AG10803 (cell line): ENCODE measurements at regions not wholly inside any gene's neighbourhood (a gene's known extent, or its start where the extent isn't known, plus 50 kb on each side); places are given as distances from the start of the nearest gene placed in this dataset.
"Not testable (repeated sequence)": the region's sequence is repeated elsewhere in the genome, so short reads cannot be mapped to it uniquely, and the experiment has no call there.

Experiments
- DNase-seq: peaks from one replicate; pipeline ENCODE4 v3.0.0; 2010; ENCODE audit warnings: low read depth
- H3K4me3 ChIP-seq: 2 replicates; pipeline ENCODE4 v1.5.1; 2011; ENCODE audit warnings: mild to moderate bottlenecking, low read length, control low read depth
- CTCF ChIP-seq: conservative IDR thresholded peaks from 2 replicates; pipeline ENCODE4 v1.5.1; 2011; ENCODE audit warnings: mild to moderate bottlenecking, low read length, control low read depth, inconsistent platforms

DNA sequence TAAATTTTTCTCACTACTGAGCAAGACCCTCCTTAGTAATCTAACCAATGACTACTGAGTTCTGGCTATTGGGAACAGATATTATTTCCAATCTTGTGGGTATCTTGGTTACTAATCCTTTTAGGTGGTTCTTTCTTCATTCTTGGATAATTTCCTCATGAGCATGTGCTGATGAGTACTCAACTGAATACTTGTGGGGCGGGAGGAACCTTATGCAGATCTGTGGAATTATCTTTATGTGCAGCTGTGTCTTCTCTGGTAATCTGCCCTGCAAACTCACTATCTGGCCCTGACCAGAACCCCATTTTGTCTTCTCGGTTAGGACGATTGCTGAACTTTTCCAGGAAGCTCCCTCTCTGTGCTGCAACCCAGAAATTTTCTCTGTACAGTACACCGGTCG, 89.7 kb upstream of the TRPC4 start:
- H3K4me3 ChIP-seq: no peak overlapping the region
- no peak for DNase-seq
- no peak for TF ChIP-seq CTCF

- DNase-seq: no peak
- no peak overlapping the region for H3K4me3 ChIP-seq
- TF ChIP-seq CTCF: no peak
These were observed 87.0 kb upstream of the TRPC4 start for GRCh38 chr13:37956536-37956935.

DNA sequence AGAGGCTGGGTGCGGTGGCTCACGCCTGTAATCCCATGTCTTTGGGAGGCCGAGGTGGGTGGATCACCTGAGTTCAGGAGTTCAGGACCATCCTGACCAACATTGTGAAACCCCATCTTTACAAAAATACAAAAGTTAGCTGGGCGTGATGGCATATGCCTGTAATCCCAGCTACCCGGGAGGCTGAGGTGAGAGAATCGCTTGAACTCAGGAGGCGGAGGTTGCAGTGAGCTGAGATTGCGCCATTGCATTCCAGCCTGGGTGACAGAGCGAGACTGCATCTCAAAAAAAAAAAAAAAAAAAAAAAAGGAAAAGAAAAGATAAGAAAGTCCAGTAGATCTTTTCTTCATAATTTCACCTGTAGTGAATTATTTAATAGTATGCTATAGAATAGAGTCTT, 85.0 kb upstream of the TRPC4 start:
- H3K4me3 ChIP-seq, DNase-seq: not testable (repeated sequence)

DNA sequence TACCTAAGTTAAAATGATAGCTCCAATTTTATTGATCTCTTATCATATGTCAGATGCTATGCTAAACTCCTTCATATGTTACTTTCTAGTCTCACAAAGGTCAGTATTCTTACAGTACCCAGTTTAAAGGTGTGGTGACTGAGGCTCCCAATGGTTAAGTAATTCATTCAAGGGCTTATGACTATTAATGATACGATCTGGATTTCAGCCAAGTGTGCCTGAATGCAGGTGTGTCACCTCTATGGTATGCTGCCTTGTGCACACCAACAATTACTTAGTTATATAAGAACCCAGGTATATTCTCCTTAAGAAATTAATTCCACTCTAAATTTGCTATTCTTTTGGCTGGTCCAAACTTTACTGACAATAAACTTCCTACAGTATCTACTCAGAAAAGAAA, 84.6 kb upstream of the TRPC4 start:
- TF ChIP-seq CTCF: no peak
- no peak overlapping the region for H3K4me3 ChIP-seq
- DNase-seq: no peak

DNA sequence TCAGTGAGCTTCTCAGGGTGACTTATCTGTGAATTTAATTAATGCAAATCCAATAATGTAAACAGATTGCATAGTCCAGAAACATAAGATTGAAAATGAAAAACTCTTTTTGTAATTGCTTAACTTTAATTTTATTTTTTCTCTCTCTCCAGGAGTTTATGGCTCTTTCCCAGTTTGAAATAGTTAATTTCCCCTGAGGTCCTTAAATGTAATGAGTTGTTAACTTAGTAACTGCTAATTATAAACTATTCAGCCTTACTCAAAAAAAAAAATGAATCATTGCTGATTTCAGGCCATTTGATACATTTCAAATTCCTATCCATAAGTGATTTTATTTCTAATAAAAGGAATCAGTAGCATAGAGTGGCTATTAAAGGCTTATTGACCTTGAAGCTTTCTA, 84.1 kb upstream of the TRPC4 start:
- DNase-seq: no peak
- no peak for TF ChIP-seq CTCF
- no peak overlapping the region for H3K4me3 ChIP-seq

GRCh38 chr13:37950016-37950415, 80.4 kb upstream of the TRPC4 start:
- H3K4me3 ChIP-seq: no peak overlapping the region
- TF ChIP-seq CTCF: no peak
- no peak for DNase-seq

- H3K4me3 ChIP-seq: no peak overlapping the region
- no peak for TF ChIP-seq CTCF
- no peak for DNase-seq
These were observed 78.0 kb upstream of the TRPC4 start for GRCh38 chr13:37947419-37948140.
